HG03280 (cell line): ENCODE measurements at regions not wholly inside any gene's neighbourhood (a gene's known extent, or its start where the extent isn't known, plus 50 kb on each side); places are given as distances from the start of the nearest gene placed in this dataset.
"Not testable (repeated sequence)": the region's sequence is repeated elsewhere in the genome, so short reads cannot be mapped to it uniquely, and the experiment has no call there.

Source experiments
- ATAC-seq: cut with Tn5 transposase; IDR thresholded peaks from one replicate; pipeline ENCODE4 v1.9.1; 2021; ENCODE audit warnings: mild to moderate bottlenecking, moderate library complexity; ENCODE audit not compliant: unreplicated experiment

DNA sequence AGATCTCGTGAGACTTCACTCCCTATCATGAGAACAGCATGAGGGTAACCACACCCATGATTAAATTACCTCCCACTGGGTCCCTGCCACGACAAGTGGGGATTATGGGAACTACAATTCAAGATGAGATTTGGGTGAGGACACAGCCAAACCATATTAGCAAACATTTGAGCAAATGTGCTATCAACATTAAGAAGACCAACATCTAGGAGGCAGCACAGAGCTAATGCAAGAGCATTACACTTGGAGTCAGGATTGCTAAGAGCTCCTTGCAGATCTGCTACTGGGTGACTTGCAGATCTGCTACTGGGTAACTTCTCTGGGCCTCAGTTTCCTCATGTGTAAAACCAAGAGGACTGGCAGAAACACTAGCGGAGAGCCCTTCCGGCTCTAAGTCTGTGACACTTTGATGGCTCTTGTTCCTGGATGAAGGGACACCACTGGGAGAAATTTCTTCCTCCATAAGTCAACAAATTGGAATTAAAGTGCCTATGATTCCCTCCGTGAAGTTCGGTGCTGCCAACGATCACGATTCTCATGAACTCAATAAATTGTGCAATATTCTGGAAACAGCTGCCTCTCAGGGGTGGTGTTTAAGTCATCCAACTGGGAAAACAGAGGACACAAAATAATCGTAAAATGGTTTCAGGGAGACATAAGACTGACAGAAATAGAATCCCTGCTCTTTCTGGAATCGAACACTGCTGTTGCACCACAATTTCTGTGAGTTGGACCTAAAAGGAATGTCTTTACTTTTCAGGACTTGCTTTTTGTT is 115.8 kb upstream of the ITGB1 start:
- no peak for ATAC-seq

DNA sequence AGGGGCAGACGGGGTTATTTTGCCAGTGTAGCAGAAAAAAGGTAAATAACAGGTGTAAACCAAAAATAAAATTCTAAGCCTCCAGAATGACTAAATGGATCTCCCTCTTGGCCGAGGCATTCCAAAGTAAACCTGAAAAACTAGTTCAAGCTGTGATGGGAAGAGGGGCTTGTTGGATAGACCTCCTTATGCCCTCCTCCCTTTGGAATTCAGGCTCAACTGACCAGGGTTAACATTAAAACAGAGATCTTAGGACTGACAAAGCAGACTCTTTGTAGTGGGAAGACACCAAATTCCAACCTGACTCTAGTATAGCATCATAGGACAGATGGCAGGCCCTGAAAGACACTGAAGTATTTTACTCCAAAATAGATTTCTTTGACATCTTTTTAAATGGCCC is 113.8 kb upstream of the ITGB1 start:
- no peak for ATAC-seq

DNA sequence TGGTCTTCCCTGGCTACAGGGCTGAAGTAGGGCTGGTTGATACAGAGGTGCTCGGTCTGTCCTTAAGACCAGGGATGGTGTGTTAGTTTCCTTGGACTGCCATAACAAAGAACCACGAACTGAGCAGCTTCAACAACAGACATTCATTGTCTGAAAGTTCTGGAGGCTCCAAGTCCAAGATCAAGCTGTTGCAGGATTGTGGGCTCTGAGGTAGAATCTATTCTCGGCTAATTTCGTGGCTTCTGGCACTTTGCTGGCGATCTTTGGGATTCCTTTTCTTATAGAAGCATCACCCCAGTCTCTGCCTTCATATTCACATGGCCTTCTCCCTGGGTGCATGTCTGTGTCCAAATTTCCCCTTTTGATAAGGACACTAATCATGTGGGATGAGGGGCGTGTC is 112.1 kb upstream of the ITGB1 start:
- ATAC-seq: no peak

DNA sequence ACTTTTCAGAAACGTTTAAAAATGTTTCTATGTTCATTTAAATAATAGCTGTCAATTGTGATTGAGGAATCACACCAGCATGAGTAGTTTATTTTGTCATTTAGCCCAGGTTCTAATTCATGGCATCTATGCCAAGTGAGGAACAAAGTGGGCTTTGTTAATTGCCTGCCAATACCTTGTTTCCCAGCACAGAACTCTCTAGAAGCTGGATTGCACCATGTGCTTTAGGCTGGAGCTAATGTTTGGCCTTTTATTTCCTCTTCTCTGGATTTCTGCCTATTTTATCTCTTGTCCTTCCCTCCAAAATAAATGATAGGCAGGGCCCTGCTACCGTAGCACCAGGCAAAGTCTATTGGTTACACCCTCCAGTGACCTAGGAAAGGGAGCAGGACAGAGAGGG is 109.9 kb upstream of the ITGB1 start:
- ATAC-seq: no peak

DNA sequence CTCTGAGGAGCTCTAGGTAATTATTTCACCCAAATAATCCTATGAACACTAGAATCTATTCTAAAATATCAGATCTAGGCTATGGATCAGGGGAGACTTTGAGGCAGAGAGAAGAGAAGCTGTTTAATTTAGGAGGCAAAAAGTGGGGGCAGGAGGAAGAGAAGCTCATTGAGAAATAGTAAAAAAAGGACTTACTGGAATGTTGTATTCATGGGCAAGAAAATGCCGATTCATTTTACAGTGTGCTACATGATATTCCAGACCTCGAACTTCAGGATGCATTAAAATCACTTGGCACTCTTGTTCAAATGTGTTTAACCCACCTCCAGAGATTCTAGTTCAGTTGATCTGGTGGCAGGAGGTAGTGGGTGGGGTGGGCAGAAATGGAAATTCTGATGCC is 109.5 kb upstream of the ITGB1 start:
- ATAC-seq: no peak

DNA sequence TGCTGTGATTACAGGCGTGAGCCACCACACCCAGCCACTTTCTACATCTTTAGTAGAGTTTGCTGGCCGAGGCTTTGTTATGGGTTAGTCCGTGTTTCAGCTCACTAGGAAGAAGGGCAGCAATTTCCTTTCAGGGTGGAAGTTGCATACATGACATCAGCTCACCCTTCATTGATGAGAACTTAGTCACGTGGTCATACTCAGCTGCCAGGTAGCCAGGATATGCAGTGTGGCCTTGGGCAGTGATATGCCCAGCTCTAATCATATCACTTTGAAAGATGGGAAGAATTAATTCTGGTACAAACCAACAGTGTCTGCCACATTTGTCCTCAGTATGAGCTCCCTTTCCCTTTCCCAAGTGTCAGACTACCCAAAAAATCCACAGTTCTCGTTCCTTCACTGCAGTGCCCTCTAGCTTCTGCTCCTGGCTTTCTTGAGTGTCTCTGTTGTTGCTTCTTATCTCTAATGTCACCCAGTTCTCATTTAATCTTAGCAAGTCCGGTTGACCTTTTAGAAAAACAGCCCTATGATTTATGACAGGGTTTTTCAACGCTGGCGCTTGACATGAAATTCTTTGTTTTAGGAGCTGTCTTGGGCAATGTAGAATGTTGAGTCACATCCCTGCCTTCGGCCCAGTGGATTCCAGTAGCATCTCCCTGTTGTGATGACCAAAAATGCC is 108.7 kb upstream of the ITGB1 start:
- ATAC-seq: no peak

DNA sequence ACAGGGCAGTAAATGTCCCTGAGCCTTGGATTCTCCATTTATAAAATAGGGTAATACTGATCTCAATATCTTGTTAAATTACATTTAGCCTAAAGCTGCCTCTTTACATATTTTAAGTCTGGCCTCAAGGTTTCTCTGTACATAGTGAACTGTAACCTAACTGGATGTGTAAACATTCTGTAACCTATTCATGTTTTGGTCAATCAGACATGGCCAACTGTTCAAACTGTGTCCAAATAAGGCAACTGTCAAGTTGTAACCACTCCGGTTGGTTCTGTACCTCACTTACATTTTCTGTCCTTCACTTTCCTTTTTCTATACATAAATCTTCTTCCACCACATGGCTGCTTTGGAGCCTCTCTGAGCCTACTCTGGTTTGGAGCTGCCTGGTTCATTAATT is 107.1 kb upstream of the ITGB1 start:
- no peak for ATAC-seq

DNA sequence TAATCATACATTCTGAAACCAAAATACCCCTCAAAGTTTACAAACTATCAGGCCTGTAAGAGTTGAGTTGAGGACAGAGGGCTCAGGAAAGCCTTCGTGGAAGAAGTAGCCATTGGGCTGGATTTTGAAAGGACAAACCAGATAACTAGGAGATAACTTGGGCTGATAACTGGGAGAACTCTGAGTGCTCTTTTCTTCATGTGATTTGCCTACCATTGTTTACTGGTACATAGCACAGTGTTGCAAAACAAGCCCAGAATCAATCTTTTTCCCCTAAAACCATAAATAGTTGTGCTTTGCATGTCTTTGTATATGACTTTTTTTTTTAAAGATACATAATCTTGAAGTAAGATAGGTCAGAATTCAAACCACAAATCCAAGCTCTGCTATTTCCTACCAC is 106.7 kb upstream of the ITGB1 start:
- no peak for ATAC-seq

DNA sequence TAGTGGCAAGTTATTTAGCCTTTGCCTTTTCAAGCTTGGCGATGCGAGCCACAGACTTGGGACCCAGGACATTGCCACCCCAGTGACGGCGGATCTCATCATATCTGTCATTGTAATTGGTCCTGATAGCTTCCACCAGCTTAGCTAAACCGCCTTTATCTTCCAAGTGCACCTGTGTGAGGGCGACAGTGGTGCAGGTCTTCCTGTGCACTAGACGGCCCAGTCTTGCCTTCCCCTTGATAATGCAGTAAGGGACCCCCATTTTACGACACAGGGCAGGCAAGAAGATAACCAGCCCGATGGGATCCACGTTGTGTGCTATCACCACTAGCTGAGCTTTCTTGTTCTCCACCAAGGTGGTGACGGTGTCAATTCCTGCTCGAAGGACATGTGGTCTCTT is 99.6 kb upstream of the ITGB1 start:
- ATAC-seq: no peak

DNA sequence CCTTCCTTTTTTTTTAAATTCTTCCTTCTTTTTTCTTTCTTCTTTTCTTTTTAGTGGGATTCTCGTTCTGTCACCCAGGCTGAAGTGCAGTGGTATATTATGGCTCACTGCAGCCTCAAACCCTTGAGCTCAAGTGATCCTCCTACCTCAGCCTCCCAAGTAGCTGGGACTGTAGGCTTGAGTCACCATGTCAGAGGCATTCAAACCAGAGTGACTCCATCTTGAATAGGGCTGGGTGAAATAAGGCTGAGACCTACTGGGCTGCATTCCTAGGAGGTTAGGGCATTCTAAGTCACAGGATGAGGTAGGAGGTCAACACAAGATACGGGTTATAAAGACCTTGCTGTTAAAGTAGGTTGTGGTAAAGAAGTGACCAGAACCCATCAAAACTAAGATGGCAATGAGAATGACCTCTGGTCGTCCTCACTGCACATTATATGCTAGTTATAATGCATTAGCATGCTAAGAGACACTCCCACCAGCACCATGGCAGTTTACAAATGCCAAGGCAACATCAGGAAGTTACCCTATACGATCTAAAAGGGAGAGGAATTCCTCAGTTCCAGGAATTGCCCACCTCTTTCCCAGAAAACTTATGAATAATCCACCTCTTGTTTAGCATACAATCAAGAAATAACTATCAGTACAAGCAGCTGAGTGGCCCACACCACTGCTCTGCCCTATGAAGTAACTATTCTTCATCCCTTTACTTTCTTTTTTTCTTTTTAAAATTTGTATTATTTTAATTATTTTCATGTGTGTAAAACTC is 99.0 kb upstream of the ITGB1 start:
- no peak for ATAC-seq

DNA sequence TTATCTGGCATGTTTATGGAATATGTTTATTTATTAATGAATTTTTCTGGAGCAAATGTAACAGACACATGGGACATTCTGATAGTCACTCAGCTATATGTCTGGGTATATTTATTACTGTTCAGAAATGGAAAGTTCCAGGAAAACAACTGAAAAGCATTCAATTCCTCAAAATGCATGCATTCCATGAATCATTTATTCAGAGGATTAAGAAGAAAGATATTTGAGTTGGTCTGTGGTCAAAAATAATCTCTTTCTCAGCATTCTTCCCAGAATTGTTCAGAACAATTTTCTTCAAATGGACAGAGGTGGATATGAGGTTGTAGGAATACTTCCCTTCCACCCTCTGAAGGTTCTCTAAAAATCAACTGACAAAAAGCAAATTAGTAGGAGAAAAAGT is 97.6 kb upstream of the ITGB1 start:
- ATAC-seq: no peak

DNA sequence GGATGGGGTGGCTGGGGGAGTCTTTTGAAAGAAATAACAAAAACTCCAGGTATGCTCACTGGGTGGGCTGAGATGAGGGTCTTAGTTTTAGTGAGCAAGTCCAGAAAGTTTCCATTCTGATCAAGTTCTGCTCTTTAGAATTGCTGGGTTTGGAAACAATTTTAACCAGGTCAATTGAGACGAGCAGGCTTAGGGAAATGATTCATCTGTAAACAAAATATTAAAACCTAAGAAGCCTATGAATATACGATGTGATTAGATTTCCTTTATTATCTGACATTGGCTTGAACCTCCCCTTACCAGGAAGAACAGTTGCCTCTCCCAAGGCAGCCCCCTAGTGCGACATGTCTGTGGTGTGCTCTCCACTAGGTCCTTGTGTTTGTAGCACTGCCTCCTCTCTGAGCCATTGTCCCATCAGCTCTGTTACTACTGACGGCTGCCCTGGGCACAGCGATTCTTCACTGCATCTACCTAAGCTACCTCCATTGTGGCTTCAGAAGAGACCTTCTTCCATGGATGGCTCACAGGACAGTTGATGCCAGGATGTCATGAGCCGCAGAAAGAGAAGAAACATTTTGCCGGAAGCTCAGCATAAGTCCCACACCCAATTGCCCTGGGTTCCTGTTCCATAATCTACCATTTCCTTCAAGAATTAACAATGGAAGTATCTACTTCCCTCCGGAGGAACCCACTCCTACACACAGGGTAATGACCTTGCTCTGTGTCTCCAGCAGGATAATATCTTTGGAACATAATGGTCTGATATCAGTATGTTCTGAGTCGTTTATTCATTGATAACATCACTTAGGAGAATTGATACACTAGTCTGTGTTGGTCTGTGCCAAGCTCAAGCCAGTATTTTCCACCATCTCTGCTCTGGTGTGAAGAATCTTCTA is 95.1 kb upstream of the ITGB1 start:
- ATAC-seq: no peak

DNA sequence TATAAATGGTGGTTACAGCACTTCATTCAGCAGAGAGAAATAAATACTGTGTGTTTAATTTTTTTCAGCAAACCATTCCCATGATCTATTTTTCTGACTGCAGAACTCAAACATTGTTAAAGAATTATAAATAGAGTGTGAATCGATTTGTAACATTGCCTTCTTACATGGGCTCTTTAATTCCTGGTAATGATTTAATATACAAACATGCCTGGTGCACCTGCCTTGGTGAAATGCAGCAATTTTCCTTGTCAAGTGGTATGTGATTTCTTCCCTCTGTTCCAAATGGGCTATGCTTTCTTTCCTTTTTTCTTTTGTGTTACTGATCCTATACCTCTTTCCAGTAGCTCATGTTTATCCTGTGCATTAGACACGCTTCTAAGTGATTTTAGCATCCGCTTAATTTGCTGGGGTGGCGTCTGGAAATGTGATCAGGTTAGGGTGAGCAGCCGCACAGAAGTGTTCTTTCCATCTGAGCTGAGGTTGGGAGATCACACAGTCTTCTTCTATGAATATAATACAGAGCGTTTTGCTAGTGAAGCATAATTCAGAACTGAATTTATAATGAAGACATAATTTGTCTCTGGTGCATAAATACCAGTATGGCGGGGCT is 94.3 kb upstream of the ITGB1 start:
- no peak for ATAC-seq

DNA sequence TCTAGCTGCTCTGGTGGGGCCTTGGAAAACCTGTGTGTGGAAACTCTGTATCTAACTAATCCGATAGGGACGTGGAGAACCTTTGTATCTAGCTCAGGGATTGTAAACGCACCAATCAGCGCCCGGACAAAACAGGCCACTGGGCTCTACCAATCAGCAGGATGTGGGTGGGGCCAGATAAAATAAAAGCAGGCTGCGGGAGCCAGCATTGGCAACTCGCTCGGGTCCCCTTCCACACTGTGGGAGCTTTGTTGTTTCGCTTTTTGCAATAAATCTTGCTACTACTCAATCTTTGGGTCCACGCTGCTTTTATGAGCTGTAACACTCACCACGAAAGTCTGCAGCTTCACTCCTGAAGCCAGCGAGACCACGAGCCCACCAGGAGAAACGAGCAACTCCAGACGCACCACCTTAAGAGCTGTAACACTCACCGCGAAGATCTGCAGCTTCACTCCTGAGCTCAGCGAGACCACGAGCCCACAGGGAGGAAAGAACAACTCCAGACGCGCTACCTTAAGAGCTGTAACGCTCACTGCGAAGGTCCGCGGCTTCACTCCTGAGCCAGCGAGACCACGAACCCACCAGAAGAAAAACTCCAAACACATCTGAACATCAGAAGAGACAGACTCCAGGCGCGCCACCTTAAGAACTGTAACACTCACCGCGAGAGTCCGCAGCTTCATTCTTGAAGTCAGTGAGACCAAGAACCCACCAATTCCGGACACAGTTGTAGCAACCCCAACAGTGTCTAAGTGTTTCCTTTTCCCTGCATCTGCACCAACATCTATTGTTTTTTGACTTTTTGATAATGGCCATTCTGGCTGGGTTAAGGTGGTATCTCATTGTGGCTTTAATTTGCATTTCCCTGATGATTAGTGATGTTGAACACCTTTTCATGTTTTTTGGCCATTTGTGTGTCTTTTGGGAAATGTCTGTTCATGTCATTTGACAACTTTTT is 92.2 kb upstream of the ITGB1 start:
- ATAC-seq: not testable (repeated sequence)

DNA sequence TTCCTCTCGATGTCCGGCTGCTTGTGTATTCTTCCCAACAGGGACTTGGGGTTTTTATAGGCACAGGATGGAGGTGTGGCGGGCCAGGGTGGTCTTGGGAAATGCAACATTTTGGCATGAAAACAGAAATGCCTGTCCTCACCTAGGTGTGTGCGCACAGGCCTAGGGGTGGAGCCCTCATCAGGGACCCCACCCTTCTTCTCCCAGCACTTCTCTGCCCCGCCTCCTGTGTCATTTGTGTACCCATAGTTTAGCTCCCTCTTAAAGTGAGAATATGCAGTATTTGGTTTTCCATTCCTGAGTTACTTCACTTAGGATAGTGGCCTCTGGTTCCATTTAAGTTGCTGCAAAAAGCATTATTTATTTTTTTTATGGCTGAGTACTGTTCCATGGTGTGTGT is 90.2 kb upstream of the ITGB1 start:
- ATAC-seq: no peak

DNA sequence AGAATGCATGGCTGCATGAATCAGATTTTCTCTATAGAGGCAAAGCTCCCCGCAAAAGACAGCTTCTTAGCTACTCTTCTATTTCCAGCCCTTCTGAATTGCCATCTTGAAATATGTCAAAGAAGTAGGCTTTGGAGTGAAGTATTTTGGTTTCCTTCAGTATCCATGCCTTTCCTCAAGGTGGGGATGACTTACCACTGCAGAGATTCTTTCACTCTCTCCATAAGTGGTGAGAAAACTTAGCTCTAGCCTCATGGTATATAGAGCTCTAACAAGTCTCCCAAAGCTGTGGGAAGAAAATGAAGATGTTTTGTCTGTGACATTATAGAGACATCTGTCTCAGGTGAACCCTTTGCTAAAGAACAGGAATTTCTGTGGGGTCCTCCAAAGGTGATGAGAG is 89.6 kb upstream of the ITGB1 start:
- no peak for ATAC-seq

DNA sequence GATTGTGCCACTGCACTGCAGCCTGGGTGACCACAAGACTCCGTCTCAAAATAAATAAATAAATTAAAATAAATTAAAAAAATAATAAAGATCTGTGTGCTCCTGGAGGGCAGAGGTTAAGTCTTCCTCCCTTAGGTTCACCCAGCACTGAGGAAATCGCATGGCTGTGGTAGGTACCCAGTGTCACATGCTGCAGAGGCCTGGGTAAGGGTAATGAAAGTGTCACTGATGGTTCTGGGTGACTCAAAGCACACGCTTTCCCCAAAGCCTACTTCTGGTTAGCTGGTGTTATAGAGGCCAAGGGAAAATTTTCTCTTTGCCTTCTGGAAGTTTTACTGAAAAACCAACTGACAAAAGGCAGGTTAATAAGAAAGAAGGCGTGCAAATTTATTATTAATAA is 88.8 kb upstream of the ITGB1 start:
- ATAC-seq: no peak

DNA sequence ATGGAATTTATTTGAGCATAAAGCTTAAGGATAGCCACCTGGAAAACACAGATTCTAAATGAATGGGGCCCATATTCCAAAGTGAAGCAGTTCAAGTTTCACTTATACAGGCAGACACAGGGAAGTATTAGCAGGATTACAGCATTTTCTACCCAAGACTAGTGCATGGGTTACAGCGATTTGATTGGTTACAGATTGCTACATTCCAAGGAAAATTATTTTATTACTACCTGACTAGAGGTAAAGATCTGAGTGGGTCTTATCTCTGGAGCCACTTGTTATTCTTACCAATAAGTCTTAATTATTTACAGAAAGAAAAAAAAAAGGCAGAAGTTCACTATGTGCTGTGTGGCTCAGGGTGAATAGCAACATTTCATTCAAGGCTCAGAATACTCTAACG is 87.4 kb upstream of the ITGB1 start:
- ATAC-seq: no peak

DNA sequence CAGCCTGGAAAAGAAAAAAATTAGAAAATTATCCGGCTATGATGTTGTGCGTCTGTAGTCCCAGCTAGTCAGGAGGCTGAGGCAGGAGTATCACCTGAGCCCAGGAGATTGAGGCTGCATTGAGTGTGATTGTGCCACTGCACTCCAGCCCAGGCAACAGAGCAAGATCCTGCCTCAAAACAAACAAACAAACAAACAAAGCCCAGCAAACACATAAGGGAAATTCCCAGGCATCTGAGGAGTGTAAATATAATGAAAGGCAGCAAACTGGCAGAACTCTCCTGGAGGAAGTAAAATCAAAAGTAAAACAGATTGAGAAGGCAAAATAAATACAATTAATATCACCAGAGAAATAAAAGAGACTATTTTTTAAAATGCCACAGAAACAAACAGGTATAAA is 84.5 kb upstream of the ITGB1 start:
- ATAC-seq: no peak
